SH-SY5Y (cell line): ENCODE measurements at regions not wholly inside any gene's neighbourhood (a gene's known extent, or its start where the extent isn't known, plus 50 kb on each side); places are given as distances from the start of the nearest gene placed in this dataset.

Experiments
- GATA2 ChIP-seq: IDR thresholded peaks from 2 replicates; pipeline ENCODE4 v1.6.1; 2011; ENCODE audit warnings: mild to moderate bottlenecking, low read depth, low read length
- GATA3 ChIP-seq: IDR thresholded peaks from 2 replicates; pipeline ENCODE4 v1.6.1; 2011; ENCODE audit warnings: low read depth, mild to moderate bottlenecking, low read length, moderate library complexity

GRCh38 chr14:95465358-95465757 is 51.1 kb downstream of the SYNE3 start:
- TF ChIP-seq GATA3 (no peak), GATA2 (no peak)
